A204.1 (cell line): ENCODE measurements at regions not wholly inside any gene's neighbourhood (a gene's known extent, or its start where the extent isn't known, plus 50 kb on each side); places are given as distances from the start of the nearest gene placed in this dataset.
"Not testable (repeated sequence)": the region's sequence is repeated elsewhere in the genome, so short reads cannot be mapped to it uniquely, and the experiment has no call there.

Experiments
- FAIRE-seq: peaks from 2 replicates; lab custom pipeline; 2012; peaks lifted over from hg19 to GRCh38; lab: Jason Lieb, UNC

GRCh38 chr6:126667728-126668127, 327.8 kb downstream of the CENPW start:
- no peak for FAIRE-seq

DNA sequence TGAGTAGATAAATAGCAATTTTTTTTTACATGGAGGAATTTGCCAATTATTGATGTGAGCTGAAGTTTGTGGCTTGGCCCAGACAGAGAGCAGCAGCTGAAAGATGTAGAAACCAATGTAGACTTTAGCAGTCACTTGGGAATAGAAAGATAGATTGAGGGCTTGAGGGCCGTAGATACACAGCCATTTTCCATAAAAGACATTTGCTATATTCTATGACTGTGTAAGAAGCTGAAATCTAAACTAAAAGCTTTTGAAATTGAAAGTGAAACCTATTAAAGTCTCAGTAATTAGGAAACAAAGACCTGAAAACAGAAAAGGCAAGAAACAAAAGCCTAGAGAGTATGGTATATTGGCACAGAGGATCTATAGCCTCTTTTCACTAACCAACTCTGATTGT, 332.7 kb downstream of the CENPW start:
- FAIRE-seq = no peak

DNA sequence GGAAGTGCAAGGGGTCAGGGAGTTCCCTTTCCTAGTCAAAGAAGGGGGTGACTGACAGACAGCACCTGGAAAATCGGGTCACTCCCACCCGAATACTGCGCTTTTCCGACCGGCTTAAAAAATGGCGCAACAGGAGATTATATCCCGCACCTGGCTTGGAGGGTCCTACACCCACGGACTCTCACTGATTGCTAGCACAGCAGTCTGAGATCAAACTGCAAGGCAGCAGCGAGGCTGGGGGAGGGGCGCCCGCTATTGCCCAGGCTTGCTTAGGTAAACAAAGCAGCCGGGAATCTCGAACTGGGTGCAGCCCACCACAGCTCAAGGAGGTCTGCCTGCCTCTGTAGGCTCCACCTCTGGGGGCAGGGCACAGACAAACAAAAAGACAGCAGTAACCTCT, 333.8 kb downstream of the CENPW start:
- not testable (repeated sequence) for FAIRE-seq

- FAIRE-seq = no peak
Measured at GRCh38 chr6:126682440-126682839, 342.5 kb downstream of the CENPW start.

DNA sequence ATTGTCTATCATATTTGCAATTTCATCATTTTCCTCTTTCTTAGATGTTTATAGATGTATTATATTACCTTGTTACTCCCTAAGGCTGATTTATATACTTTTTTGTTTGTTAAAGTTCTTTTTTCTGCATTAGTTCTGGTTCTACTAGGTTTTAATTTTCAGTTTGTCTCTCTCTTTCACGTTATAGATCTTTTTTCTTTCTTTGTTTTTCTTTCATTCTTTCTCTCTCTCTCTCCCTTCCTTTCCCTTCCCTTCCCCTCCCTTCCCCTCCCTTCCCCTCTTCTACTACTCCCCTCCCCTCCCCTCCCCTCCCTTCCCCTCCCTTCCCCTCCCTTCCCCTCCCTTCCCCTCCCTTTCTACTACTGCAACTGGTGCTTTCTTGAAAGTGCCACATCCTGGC, 345.3 kb downstream of the CENPW start:
- no peak for FAIRE-seq

DNA sequence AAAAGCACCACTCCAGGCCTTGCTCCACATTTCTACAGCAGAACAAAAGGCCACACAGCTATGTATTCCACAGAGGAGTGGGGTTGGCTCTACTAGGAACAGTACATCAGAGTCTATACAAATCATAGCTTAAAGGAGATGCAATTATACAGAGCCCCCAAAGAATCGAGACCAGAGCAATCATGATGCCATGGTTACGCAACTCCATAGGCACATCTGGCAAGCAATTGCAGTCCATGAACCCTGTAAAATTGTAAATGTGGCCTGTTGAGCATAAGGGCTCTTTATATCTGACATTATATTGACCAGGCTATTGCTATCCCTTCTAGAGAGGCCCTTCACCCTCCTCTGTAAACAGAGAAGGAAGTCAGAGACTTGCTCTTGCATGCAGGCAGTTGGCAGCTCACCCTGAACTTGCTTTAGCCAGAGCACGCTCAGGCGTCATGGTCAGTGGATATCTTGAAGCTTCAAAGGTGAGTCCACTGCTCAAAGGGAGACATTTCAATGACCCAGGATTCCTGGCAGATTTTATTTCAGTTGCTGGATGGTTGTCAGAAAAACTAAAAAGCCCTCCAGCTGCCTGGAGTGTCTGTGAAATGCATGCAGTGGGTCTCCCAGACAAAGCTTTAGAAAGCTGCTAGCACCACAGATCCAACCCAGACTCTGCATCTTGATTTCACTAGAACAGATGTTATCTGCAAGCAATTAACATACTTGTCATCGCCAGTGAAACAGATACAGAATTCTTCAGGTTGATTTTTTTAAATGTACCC, 357.2 kb downstream of the CENPW start:
- FAIRE-seq = no peak

DNA sequence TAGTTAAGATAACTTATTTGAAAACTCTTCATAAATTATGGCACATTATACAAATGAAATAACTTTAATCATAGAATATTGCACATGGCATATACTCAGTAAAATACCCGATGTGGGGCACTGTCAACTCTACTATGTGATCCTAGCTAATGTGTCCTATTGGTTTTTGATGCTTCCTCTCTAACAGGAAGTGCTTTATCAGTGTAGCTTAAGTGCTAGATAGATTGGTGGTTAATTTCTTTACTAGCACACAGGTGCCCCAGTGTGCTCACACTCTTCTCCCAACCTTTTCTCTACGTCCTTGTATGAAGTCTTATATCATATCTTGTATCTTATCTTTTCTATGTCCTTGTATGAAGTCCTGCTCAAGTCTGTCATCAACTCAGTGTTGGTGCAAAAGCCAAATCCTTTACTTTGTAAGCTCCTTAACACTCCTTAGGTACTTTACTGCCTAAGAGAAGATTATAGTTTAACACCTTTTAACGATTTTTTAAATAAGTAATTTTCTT, 358.9 kb downstream of the CENPW start:
- no peak for FAIRE-seq

- no peak for FAIRE-seq
Measured at GRCh38 chr6:126701676-126702560, 362.0 kb downstream of the CENPW start.

- no peak for FAIRE-seq
Measured at GRCh38 chr6:126716032-126716431, 376.1 kb downstream of the CENPW start.

- no peak for FAIRE-seq
Measured at GRCh38 chr6:126716826-126717509, 377.1 kb downstream of the CENPW start.

- no peak for FAIRE-seq
Measured at GRCh38 chr6:126718600-126719327, 378.8 kb downstream of the CENPW start.

DNA sequence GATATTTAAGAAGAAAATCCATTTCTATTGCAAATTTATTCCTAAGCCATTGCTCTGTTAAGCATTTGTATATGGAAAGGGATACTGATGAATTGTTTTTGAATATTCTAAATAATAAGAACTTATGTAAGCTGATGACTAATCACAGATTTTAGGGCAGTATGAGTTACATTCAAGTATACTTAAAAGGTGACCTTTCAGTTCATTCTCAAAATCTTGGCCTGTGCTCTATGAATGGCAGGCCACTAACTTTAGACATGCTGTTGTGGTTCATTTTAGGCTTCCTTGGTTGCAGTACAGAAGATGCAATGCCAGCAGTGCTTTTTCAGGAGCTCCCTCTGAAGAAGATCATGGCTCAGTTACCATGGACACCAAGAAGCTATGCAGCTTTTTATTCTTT, 380.4 kb downstream of the CENPW start:
- no peak for FAIRE-seq

GRCh38 chr6:126721581-126722160, 381.8 kb downstream of the CENPW start:
- no peak for FAIRE-seq

GRCh38 chr6:126722411-126722810, 382.5 kb downstream of the CENPW start:
- no peak for FAIRE-seq

GRCh38 chr6:126723541-126724170, 383.7 kb downstream of the CENPW start:
- FAIRE-seq = no peak

DNA sequence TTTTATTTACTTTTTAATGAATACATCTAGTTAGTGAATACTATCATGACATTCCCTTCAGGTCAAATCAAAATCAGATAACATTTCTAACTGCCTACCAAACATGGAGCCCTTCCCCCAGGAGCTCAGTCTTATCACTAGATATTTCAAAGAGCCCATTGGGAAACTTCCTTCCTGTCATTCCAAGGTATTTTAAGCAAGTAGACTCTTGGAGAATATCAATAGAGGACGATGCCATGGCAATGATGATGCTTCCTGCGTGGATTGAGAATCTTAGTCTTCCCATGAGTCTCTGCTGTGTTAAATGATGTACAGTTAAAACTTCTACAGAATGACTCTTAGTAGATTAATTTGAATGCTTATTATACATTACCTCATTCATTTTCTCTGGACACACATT, 384.9 kb downstream of the CENPW start:
- FAIRE-seq = no peak

- not testable (repeated sequence) for FAIRE-seq
Measured at GRCh38 chr6:126726454-126726853, 386.5 kb downstream of the CENPW start.

DNA sequence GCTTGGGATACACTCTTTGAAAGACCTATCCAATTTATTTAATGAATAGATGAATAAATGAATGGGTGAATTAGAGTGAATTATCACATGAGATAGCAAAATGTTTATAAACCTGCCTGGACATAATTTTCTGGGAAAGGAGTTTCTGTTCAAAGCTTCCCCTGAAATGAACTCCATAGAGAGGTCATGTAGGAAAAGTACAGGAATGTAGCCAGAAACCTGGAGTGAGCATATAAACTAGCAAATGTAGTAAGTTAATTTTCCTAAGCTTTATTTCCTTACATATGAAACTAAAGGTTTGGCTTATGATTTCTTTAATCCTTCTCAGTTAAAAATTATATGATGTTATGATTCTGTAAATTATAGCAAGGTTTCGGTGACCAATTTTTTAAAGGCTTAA, 380.3 kb upstream of the RSPO3 start:
- FAIRE-seq = no peak

GRCh38 chr6:126738641-126739040, 379.8 kb upstream of the RSPO3 start:
- FAIRE-seq = no peak

DNA sequence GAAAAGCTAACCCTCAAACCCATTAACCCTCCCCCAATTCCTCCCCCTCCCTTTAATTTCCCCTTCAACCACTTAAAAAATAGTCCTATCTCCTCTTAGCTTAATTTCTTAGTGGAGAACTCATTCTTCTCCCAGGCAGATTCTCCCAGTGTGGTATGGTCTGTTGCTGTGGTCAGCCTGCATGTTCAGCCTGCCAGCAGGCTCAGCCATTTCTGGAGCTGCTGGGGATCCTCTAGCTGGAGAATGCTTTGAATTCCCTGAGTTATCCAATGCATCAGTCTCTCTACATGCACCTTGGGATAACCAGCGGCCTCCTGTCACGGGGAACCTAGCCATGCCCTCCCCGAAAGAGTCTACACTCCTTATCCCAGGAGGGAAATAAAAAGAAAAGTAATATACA, 375.4 kb upstream of the RSPO3 start:
- no peak for FAIRE-seq
